CD14-positive monocyte (primary cell): ENCODE measurements at regions not wholly inside any gene's neighbourhood (a gene's known extent, or its start where the extent isn't known, plus 50 kb on each side); places are given as distances from the start of the nearest gene placed in this dataset.

ENCODE experiments used
- DNase-seq, 3 donors: peaks; one replicate each; pipeline ENCODE4 v3.0.0-alpha.2; 2011 to 2022
- H2AFZ ChIP-seq: 2 replicates; pipeline ENCODE4 v1.6.0; 2012; ENCODE audit warnings: mild to moderate bottlenecking, low read depth, low read length, inconsistent platforms; ENCODE audit not compliant: insufficient read depth, poor library complexity, severe bottlenecking
- H3K27ac ChIP-seq, 2 donors: 1 replicate in 1 of 2; 2 replicates in 1 of 2; pipeline ENCODE4 v1.5.1; 2012 to 2013; ENCODE audit warnings: low read length in 2 of 2, control low read depth in 1 of 2, inconsistent platforms in 1 of 2, low read depth in 1 of 2, mild to moderate bottlenecking in 1 of 2
- H3K27me3 ChIP-seq, 2 donors: one replicate each; pipeline versions ENCODE4 v1.6.0 to v1.6.1; 2011 to 2013; ENCODE audit warnings: low read length in 2 of 2; ENCODE audit not compliant: control insufficient read depth in 2 of 2, insufficient read depth in 2 of 2
- H3K36me3 ChIP-seq, 2 donors: replicated peaks in 1 of 2; 1 replicate in 1 of 2; 2 replicates in 1 of 2; pipeline versions ENCODE4 v1.5.1 to v1.6.1; 2012 to 2013; ENCODE audit warnings: low read length in 2 of 2, control low read depth in 1 of 2, inconsistent platforms in 1 of 2, mild to moderate bottlenecking in 1 of 2; ENCODE audit not compliant: insufficient read depth in 2 of 2, control insufficient read depth in 1 of 2
- H3K4me1 ChIP-seq, 2 donors: 1 replicate in 1 of 2; 2 replicates in 1 of 2; pipeline versions ENCODE4 v1.5.1 to v1.6.1; 2012 to 2013; ENCODE audit warnings: low read length in 2 of 2, control low read depth in 1 of 2, inconsistent platforms in 1 of 2, mild to moderate bottlenecking in 1 of 2, moderate library complexity in 1 of 2; ENCODE audit not compliant: insufficient read depth in 2 of 2, control insufficient read depth in 1 of 2
- H3K4me2 ChIP-seq: replicated peaks from 2 replicates; pipeline ENCODE3; 2012; ENCODE audit warnings: low read length, moderate library complexity, mild to moderate bottlenecking; ENCODE audit not compliant: poor library complexity, severe bottlenecking; ENCODE audit errors: extremely low read depth
- H3K4me3 ChIP-seq, 3 experiments: fragments of 200-600 bp in 1 of 3; sonication (generic) in 1 of 3; replicated peaks in 1 of 3; 1 replicate in 2 of 3; 2 replicates in 1 of 3; pipeline ENCODE4 v1.5.1; 2011 to 2013; ENCODE audit warnings: low read length in 3 of 3, mild to moderate bottlenecking in 3 of 3, control low read depth in 2 of 3, low read depth in 2 of 3, inconsistent platforms in 1 of 3, moderate library complexity in 1 of 3
- H3K79me2 ChIP-seq: 2 replicates; pipeline ENCODE4 v1.6.0; 2012; ENCODE audit warnings: mild to moderate bottlenecking, control low read depth, inconsistent platforms, low read length, moderate library complexity; ENCODE audit not compliant: insufficient read depth
- H3K9ac ChIP-seq: 2 replicates; pipeline ENCODE4 v1.6.0; 2017; ENCODE audit warnings: low read length, mild to moderate bottlenecking; ENCODE audit not compliant: insufficient read depth, poor library complexity, severe bottlenecking
- H3K9me3 ChIP-seq, 2 donors: replicated peaks in 1 of 2; 1 replicate in 1 of 2; 2 replicates in 1 of 2; pipeline versions ENCODE4 v1.5.1 to v1.6.1; 2012 to 2013; ENCODE audit warnings: low read length in 2 of 2, control low read depth in 1 of 2; ENCODE audit not compliant: control insufficient read depth in 1 of 2, insufficient read depth in 1 of 2
- H4K20me1 ChIP-seq: 2 replicates; pipeline ENCODE4 v1.6.0; 2012; ENCODE audit warnings: mild to moderate bottlenecking, low read length, control low read depth, moderate library complexity; ENCODE audit not compliant: insufficient read depth
- H3K27ac Mint-ChIP-seq, 7 donors: one replicate each; pipeline ENCODE4 v1.8.0; 2020; ENCODE audit warnings: mild to moderate bottlenecking in 7 of 7, mixed read lengths in 7 of 7, moderate library complexity in 6 of 7, inconsistent platforms in 2 of 7
- H3K27me3 Mint-ChIP-seq, 3 donors: one replicate each; pipeline ENCODE4 v1.8.0; 2021 to 2022; ENCODE audit warnings: low read depth in 3 of 3, mild to moderate bottlenecking in 3 of 3, mixed read lengths in 3 of 3, moderate library complexity in 3 of 3, inconsistent platforms in 1 of 3
- H3K36me3 Mint-ChIP-seq, 2 donors: one replicate each; pipeline ENCODE4 v1.8.0; 2020; ENCODE audit warnings: mixed read lengths in 2 of 2, inconsistent platforms in 1 of 2, mild to moderate bottlenecking in 1 of 2
- H3K4me1 Mint-ChIP-seq: one replicate; pipeline ENCODE4 v1.8.0; 2020; ENCODE audit warnings: mild to moderate bottlenecking, mixed read lengths
- H3K4me3 Mint-ChIP-seq, 2 donors: one replicate each; pipeline ENCODE4 v1.8.0; 2020; ENCODE audit warnings: mild to moderate bottlenecking in 2 of 2, mixed read lengths in 2 of 2, moderate library complexity in 1 of 2
- H3K9me3 Mint-ChIP-seq, 7 donors: one replicate each; pipeline ENCODE4 v1.8.0; 2020 to 2022; ENCODE audit warnings: mixed read lengths in 7 of 7, mild to moderate bottlenecking in 6 of 7, moderate library complexity in 6 of 7, inconsistent platforms in 2 of 7
- CTCF ChIP-seq: fragments of 200-600 bp; IDR thresholded peaks from one replicate; pipeline ENCODE4 v1.8.0; 2022; ENCODE audit warnings: antibody characterized with exemption, mild to moderate bottlenecking
- WGBS: methylation state at CpG from one replicate; pipeline ENCODE4 v1.1.5; 2013; ENCODE audit warnings: missing lambda C conversion rate; ENCODE audit not compliant: insufficient coverage; 5-methylcytosine and 5-hydroxymethylcytosine counted together
- intact Hi-C, 2 donors: fragments of 100-400 bp; cut with micrococcal nuclease; formaldehyde crosslinking; loops; one replicate each; pipeline versions ENCODE4 v1.15.0 to v1.15.1; 2023

DNA sequence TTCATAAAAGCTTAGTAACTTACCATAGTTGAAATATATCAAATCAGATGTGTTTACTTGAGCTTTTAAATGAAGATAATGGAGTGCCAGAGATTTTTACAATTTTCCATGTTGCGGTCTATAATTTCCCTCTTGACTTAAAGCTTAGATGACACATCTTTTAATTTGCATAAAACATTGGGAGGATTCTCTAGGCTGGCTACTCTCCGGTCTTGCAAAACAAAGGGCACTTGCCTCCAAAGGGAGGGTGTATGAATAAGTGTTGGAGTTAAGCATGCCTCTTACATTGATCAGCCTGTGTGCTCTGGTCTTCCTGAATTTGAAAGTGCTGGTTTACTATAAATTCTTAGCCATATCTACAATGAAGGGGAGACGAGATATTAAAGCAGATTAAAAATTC is 336.4 kb upstream of the NAV3 start:
- H3K9me3 Mint-ChIP-seq, result peaks cover 0 to 7% (median 0%) of the 10 kb centered on the region in 7 donors
- H3K36me3 ChIP-seq, result no peaks in the 10 kb centered on the region
- H4K20me1 ChIP-seq, result no peaks in the 10 kb centered on the region
- no peak for TF ChIP-seq CTCF
- no peaks in the 10 kb centered on the region for H3K4me1 Mint-ChIP-seq
- no peaks in the 10 kb centered on the region for H3K36me3 Mint-ChIP-seq
- H3K27me3 ChIP-seq, result no peaks in the 10 kb centered on the region
- H3K4me2 ChIP-seq, result no peak overlapping the region
- no CpG with 5 or more reads among the region's 3 CpGs for WGBS
- H2AFZ ChIP-seq, result no peak overlapping the region
- no peak overlapping the region for H3K4me3 Mint-ChIP-seq
- no peaks in the 10 kb centered on the region for H3K9me3 ChIP-seq
- no peak overlapping the region for H3K9ac ChIP-seq
- no peaks in the 10 kb centered on the region for H3K4me1 ChIP-seq
- H3K27ac ChIP-seq, result no peak overlapping the region
- H3K79me2 ChIP-seq, result no peaks in the 10 kb centered on the region
- H3K27ac Mint-ChIP-seq, result no peak overlapping the region
- H3K27me3 Mint-ChIP-seq, result no peaks in the 10 kb centered on the region
- intact Hi-C loops, result no loop called here
- no peak overlapping the region for H3K4me3 ChIP-seq
- no peak for DNase-seq

- Mint-ChIP-seq H3K4me3 (no peak overlapping the region), H3K36me3 (no peaks in the 10 kb centered on the region), H3K4me1 (no peaks in the 10 kb centered on the region), H3K27ac (peak overlapping the region in 1 of 7 donors; percentile 72), H3K27me3 (no peaks in the 10 kb centered on the region), H3K9me3 (peaks cover 0 to 7% (median 0%) of the 10 kb centered on the region in 7 donors)
- no peak overlapping the region for H2AFZ ChIP-seq
- H3K9me3 ChIP-seq, result no peaks in the 10 kb centered on the region
- no peaks in the 10 kb centered on the region for H3K27me3 ChIP-seq
- no peaks in the 10 kb centered on the region for H3K36me3 ChIP-seq
- WGBS, result 82% methylated on average over 4 of the region's 5 CpGs
- H4K20me1 ChIP-seq, result no peaks in the 10 kb centered on the region
- H3K9ac ChIP-seq, result no peak overlapping the region
- H3K4me1 ChIP-seq, result no peaks in the 10 kb centered on the region
- intact Hi-C loops, result no loop called here
- no peak overlapping the region for H3K27ac ChIP-seq
- DNase-seq, result no peak
- no peaks in the 10 kb centered on the region for H3K79me2 ChIP-seq
- no peak overlapping the region for H3K4me3 ChIP-seq
- no peak for TF ChIP-seq CTCF
- H3K4me2 ChIP-seq, result no peak overlapping the region
Measured at GRCh38 chr12:77493302-77494168, 337.2 kb upstream of the NAV3 start.
